ENCODE measurements at regions not wholly inside any gene's neighbourhood (a gene's known extent, or its start where the extent isn't known, plus 50 kb on each side); places are given as distances from the start of the nearest gene placed in this dataset.

GRCh38 chr13:112248862-112249592 is 127.1 kb upstream of the SPACA7 start:
- TF ChIP-seq ZNF274 (IDR thresholded peaks at IDR 0.05; ENCODE audit: borderline replicate concordance, extremely low read depth, low read length) = no peak
- no peak for TF ChIP-seq SIX5 (IDR thresholded peaks at IDR 0.05; ENCODE audit: low read depth, low read length)
- TF ChIP-seq CTCF (IDR thresholded peaks at IDR 0.05; ENCODE audit: control extremely low read depth in 1 of 3, insufficient read depth in 1 of 3, low read depth in 1 of 3, low read length in 3 of 3) = no peak
- no peak for TF ChIP-seq POLR2A (IDR thresholded peaks at IDR 0.05; ENCODE audit: control extremely low read depth in 1 of 2, low read depth in 2 of 2, low read length in 2 of 2)
- TF ChIP-seq TAF1 (IDR thresholded peaks at IDR 0.05; ENCODE audit: low read depth, low read length) = no peak
- no peak for TF ChIP-seq YY1 (IDR thresholded peaks at IDR 0.05; ENCODE audit: low read depth, low read length)
- TF ChIP-seq RFX5 (IDR thresholded peaks at IDR 0.05; ENCODE audit: borderline replicate concordance, low read depth, low read length) = no peak
